Activated CD8-positive, alpha-beta memory T cell treated with anti-CD3 and anti-CD28 coated beads, Interleukin-2, amount 10 ng/mL, durations not matched to agents 7 days and 5 days (primary cell): ENCODE measurements at regions not wholly inside any gene's neighbourhood (a gene's known extent, or its start where the extent isn't known, plus 50 kb on each side); places are given as distances from the start of the nearest gene placed in this dataset.
"Not testable (repeated sequence)": the region's sequence is repeated elsewhere in the genome, so short reads cannot be mapped to it uniquely, and the experiment has no call there.

ENCODE experiments used
- ATAC-seq: fragments of 150-1000 bp; cut with Tn5 transposase; one replicate; pipeline ENCODE4 v1.10.0; 2021; ENCODE audit warnings: moderate library complexity
- CTCF ChIA-PET: fragments of 350-600 bp; sonication (Branson Sonifier 250); formaldehyde crosslinking; loops from one replicate; lab custom pipeline; 2021; ENCODE audit warnings: antibody characterized with exemption; lab: Charles Lee
- DNase-seq: peaks from one replicate; pipeline ENCODE4 v3.0.0-alpha.2; 2020
- H3K27ac Mint-ChIP-seq: one replicate; pipeline ENCODE4 v1.8.0; 2021; ENCODE audit warnings: mild to moderate bottlenecking, mixed read lengths
- H3K27me3 Mint-ChIP-seq: one replicate; pipeline ENCODE4 v1.8.0; 2021; ENCODE audit warnings: mixed read lengths
- H3K36me3 Mint-ChIP-seq: one replicate; pipeline ENCODE4 v1.8.0; 2021; ENCODE audit warnings: mild to moderate bottlenecking, mixed read lengths
- H3K4me1 Mint-ChIP-seq: one replicate; pipeline ENCODE4 v1.8.0; 2021; ENCODE audit warnings: mixed read lengths
- H3K4me3 Mint-ChIP-seq: one replicate; pipeline ENCODE4 v1.8.0; 2021; ENCODE audit warnings: mild to moderate bottlenecking, moderate library complexity, mixed read lengths
- H3K9me3 Mint-ChIP-seq: one replicate; pipeline ENCODE4 v1.8.0; 2022; ENCODE audit warnings: low read depth, mixed read lengths

DNA sequence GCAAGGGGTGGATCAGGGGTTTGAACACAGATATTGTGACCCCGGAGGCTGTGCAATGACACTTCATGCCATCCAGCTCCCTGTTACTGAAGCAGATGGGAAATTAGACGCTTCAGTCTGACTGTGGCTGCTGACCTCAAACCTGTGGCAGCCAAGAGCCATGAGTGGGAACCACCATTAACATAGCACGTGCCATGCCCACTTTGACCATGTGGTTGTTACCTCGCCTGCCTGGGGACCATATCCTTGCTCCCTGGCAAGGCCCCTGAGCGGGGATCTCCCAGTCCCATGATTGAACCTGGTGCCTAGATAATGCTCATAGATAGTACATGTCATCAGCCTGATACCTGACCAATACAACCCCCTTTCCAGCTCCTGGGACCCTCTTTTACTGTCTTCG lies 68.9 kb downstream of the CYP26B1 start:
- Mint-ChIP-seq H3K27me3 (no peaks in the 10 kb centered on the region), H3K4me3 (no peak overlapping the region), H3K9me3 (peaks cover 3% of the 10 kb centered on the region), H3K36me3 (no peaks in the 10 kb centered on the region), H3K4me1 (no peaks in the 10 kb centered on the region), H3K27ac (no peak overlapping the region)
- CTCF ChIA-PET = no interaction called here
- no peak for ATAC-seq
- no peak for DNase-seq

DNA sequence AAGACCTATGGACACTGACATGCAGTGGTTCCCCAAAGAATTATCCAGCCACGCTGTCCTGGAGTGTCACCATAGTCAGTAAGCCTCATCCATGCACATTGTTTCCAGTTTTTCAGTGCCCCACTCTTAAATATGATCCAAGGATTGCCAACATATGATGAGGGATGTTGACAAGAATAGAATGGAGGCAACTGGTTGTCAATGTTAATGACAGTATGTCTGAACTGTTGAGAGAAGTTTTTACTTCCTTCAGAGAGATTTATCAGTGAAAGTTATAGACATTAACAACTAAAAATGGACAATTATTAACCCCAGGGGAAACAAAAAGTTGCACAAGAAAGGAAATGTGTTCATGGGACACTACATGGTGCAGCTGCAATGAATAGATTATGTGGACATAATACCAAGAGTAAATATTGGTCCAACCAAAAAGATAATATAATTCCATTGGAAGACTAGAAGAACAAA lies 69.9 kb downstream of the CYP26B1 start:
- Mint-ChIP-seq H3K27me3 (no peaks in the 10 kb centered on the region), H3K9me3 (peaks cover 3% of the 10 kb centered on the region), H3K4me1 (no peaks in the 10 kb centered on the region), H3K27ac (no peak overlapping the region), H3K4me3 (no peak overlapping the region), H3K36me3 (no peaks in the 10 kb centered on the region)
- DNase-seq = no peak
- CTCF ChIA-PET = no interaction called here
- no peak for ATAC-seq

DNA sequence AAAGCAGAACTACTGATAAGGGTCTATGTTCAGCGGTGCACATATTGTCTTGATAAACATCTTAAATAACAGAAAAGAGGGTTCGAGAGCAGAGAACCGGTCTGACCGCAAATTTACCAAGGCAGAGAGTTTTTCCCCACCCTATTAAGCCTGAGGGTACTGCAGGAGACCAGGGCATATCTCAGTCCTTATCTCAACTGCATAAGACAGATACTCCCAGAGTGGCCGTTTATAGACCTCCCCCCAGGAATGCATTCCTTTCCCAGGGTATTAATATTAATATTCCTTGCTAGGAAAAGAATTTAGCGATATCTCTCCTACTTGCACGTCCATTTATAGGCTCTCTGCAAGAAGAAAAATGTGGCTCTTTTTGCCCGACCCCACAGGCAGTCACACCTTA lies 74.3 kb downstream of the CYP26B1 start:
- H3K4me3 Mint-ChIP-seq, H3K27me3 Mint-ChIP-seq, DNase-seq, H3K4me1 Mint-ChIP-seq, ATAC-seq, H3K27ac Mint-ChIP-seq, H3K9me3 Mint-ChIP-seq, CTCF ChIA-PET, H3K36me3 Mint-ChIP-seq: not testable (repeated sequence)

GRCh38 chr2:72064197-72064596 lies 83.5 kb downstream of the CYP26B1 start:
- H3K4me3 Mint-ChIP-seq, CTCF ChIA-PET, ATAC-seq, H3K36me3 Mint-ChIP-seq, H3K27me3 Mint-ChIP-seq, H3K9me3 Mint-ChIP-seq, H3K27ac Mint-ChIP-seq, DNase-seq, H3K4me1 Mint-ChIP-seq: not testable (repeated sequence)

DNA sequence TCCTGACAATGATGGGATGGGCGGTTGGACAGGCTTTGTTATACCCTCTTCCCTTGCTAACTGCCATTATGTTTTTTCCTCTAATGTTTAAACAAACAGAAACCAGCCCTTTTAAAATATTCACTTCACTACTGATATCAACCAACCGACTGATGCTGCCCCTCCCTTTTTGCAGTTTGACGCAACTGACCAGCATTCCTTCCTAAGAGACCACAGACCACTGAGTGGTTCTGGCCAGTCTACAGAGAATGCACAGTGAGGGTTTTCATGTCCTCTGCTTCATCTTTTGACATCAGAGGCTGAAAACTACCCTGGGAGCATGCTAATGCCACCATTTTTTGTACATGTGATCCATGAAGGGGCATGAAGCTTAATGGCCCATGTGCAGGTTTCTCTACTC lies 85.3 kb downstream of the CYP26B1 start:
- CTCF ChIA-PET = no interaction called here
- no peak for DNase-seq
- Mint-ChIP-seq H3K4me1 (no peaks in the 10 kb centered on the region), H3K27me3 (peaks cover 7% of the 10 kb centered on the region), H3K36me3 (no peaks in the 10 kb centered on the region), H3K27ac (no peak overlapping the region), H3K9me3 (no peaks in the 10 kb centered on the region), H3K4me3 (no peak overlapping the region)
- ATAC-seq = no peak

- H3K4me1 Mint-ChIP-seq = no peaks in the 10 kb centered on the region
- CTCF ChIA-PET = no interaction called here
- no peaks in the 10 kb centered on the region for H3K9me3 Mint-ChIP-seq
- H3K36me3 Mint-ChIP-seq = no peaks in the 10 kb centered on the region
- H3K27ac Mint-ChIP-seq = no peak overlapping the region
- DNase-seq = no peak
- no peak for ATAC-seq
- H3K27me3 Mint-ChIP-seq = peaks cover 6% of the 10 kb centered on the region
- H3K4me3 Mint-ChIP-seq = no peak overlapping the region
These were observed 90.4 kb downstream of the CYP26B1 start for GRCh38 chr2:72057308-72057707.

GRCh38 chr2:72051971-72052505 lies 95.6 kb downstream of the CYP26B1 start:
- H3K9me3 Mint-ChIP-seq = no peaks in the 10 kb centered on the region
- no peak overlapping the region for H3K4me3 Mint-ChIP-seq
- H3K4me1 Mint-ChIP-seq = no peaks in the 10 kb centered on the region
- no peaks in the 10 kb centered on the region for H3K36me3 Mint-ChIP-seq
- DNase-seq (no peak), ATAC-seq (no peak)
- no peak overlapping the region for H3K27ac Mint-ChIP-seq
- H3K27me3 Mint-ChIP-seq = no peaks in the 10 kb centered on the region
- CTCF ChIA-PET = no interaction called here

GRCh38 chr2:72051204-72051603 lies 96.5 kb downstream of the CYP26B1 start:
- H3K4me3 Mint-ChIP-seq = no peak overlapping the region
- no peak for DNase-seq
- H3K4me1 Mint-ChIP-seq = no peaks in the 10 kb centered on the region
- no peak for ATAC-seq
- H3K27me3 Mint-ChIP-seq = no peaks in the 10 kb centered on the region
- H3K27ac Mint-ChIP-seq = no peak overlapping the region
- no peaks in the 10 kb centered on the region for H3K9me3 Mint-ChIP-seq
- CTCF ChIA-PET = no interaction called here
- H3K36me3 Mint-ChIP-seq = no peaks in the 10 kb centered on the region

DNA sequence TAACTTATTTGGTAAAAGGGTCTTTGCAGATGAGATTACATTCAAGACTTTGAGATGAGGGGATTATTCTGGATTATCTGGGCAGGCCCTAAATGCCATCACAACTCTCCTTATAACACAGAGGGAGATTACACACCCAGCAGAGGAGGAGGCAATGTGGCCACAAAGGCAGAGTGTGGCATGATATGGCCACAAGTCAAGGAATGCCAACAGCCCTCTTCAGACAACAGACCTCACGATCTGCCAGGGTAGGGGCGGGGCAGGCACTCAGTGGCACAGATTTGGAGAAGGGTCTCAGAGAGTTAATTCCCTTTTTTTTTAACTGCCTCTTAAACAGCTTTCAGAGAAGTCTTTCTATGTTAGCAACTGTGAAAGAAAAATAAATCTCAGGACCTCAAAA lies 96.9 kb downstream of the CYP26B1 start:
- ATAC-seq (no peak), DNase-seq (no peak)
- CTCF ChIA-PET = no interaction called here
- H3K4me3 Mint-ChIP-seq = no peak overlapping the region
- no peaks in the 10 kb centered on the region for H3K27me3 Mint-ChIP-seq
- no peaks in the 10 kb centered on the region for H3K36me3 Mint-ChIP-seq
- H3K9me3 Mint-ChIP-seq = no peaks in the 10 kb centered on the region
- no peaks in the 10 kb centered on the region for H3K4me1 Mint-ChIP-seq
- H3K27ac Mint-ChIP-seq = no peak overlapping the region

GRCh38 chr2:72048881-72049477 lies 98.7 kb downstream of the CYP26B1 start:
- Mint-ChIP-seq H3K4me1 (no peaks in the 10 kb centered on the region), H3K9me3 (peaks cover 2% of the 10 kb centered on the region), H3K36me3 (no peaks in the 10 kb centered on the region), H3K27me3 (no peaks in the 10 kb centered on the region), H3K4me3 (no peak overlapping the region), H3K27ac (no peak overlapping the region)
- ATAC-seq (no peak), DNase-seq (no peak)
- CTCF ChIA-PET = no interaction called here

DNA sequence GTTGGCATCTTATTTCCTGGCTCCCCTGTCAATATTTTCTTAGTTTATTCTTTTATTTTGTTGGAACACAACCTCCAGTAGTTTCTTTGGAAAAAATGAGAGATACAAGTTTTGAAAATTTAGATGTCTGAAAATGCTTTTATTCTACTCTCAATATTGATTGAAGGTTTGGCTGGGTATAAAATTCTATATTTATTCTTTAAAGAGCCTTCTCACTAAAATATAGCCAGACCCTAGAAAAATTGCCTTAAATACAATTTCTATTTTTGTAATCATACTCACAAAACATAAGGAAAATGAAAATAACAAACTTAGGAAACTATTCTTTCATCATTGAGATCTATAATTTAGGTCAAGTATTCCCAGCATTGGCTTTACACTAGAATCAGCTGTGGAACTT lies 103.7 kb downstream of the CYP26B1 start:
- DNase-seq = no peak
- no peaks in the 10 kb centered on the region for H3K36me3 Mint-ChIP-seq
- no peaks in the 10 kb centered on the region for H3K27me3 Mint-ChIP-seq
- no peak for ATAC-seq
- H3K4me3 Mint-ChIP-seq = no peak overlapping the region
- H3K4me1 Mint-ChIP-seq = no peaks in the 10 kb centered on the region
- CTCF ChIA-PET = no interaction called here
- no peak overlapping the region for H3K27ac Mint-ChIP-seq
- H3K9me3 Mint-ChIP-seq = peaks cover 8% of the 10 kb centered on the region

GRCh38 chr2:72041638-72042111 lies 106.0 kb downstream of the CYP26B1 start:
- Mint-ChIP-seq H3K4me1 (no peaks in the 10 kb centered on the region), H3K27ac (no peak overlapping the region), H3K36me3 (no peaks in the 10 kb centered on the region), H3K4me3 (no peak overlapping the region), H3K9me3 (peaks cover 8% of the 10 kb centered on the region), H3K27me3 (no peaks in the 10 kb centered on the region)
- DNase-seq = no peak
- CTCF ChIA-PET = no interaction called here
- no peak for ATAC-seq

DNA sequence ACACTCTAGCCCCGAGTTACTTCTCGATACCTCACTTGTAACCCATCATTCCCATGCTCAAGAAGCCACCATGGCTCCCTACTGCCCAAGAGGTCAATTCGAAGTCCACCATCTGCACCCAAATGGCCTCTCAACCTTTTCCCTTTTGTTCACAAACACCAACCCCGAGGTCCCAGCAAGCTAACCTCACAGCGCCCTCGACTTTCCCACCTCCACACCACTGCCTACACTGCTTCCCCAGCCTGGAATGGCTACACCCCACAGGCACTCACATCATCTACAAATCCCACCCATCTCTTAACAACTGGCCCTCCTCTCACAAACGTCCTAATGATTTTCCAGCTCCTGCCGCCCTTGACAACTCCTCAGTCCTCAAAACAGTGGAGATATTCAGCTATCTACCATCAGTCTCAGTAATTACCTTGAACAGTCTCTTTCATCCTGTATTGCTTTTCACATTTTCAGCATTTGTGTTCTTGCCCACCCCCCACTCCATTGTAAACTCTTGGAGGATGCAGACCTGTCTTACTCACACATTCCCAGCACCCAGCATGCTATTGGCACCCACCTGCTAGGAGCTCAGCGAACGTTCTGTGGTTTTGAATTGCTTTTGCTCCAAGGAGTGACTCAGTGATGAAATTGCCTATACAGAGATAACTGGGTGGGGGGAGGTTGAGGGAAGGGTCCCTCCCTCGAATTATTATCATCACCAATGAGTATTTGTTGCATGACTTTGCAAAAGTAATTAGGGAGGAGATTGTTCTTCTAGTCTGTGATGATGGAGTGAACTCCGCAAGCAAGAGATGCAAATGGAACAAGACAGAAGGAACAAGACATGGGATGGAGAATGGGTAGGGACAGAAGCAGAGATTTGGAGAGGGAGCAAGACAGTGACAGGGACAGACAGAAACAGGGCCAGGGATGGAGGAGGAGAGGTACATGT lies 106.8 kb downstream of the CYP26B1 start:
- Mint-ChIP-seq H3K27ac (no peak overlapping the region), H3K4me1 (no peaks in the 10 kb centered on the region), H3K36me3 (no peaks in the 10 kb centered on the region), H3K27me3 (no peaks in the 10 kb centered on the region), H3K9me3 (peaks cover 8% of the 10 kb centered on the region), H3K4me3 (no peak overlapping the region)
- CTCF ChIA-PET = no interaction called here
- ATAC-seq (no peak), DNase-seq (no peak)

DNA sequence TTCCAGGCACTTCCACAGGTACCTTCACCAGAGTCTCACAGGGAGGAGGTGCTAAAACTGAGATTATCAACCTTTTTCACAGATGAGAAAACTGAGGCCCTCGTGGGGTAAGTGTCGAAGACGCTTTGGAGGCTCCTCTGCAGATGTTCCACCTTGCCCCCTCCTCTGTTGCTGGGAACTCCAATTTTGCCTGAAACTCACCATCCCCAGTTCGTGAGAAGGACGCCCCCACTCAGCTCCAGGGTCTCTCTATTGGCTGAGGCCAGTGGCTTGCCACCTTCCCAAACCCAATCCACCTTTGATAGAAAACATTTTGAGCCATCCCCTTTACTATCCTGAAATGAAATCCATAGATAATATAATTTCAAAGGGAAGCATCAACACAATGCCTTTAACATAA lies 109.1 kb downstream of the CYP26B1 start:
- Mint-ChIP-seq H3K9me3 (peaks cover 3% of the 10 kb centered on the region), H3K27me3 (no peaks in the 10 kb centered on the region), H3K36me3 (no peaks in the 10 kb centered on the region), H3K4me1 (no peaks in the 10 kb centered on the region), H3K27ac (no peak overlapping the region), H3K4me3 (no peak overlapping the region)
- ATAC-seq (no peak), DNase-seq (no peak)
- CTCF ChIA-PET = no interaction called here
